Thyroid gland (tissue), 4 donors: ENCODE measurements at regions not wholly inside any gene's neighbourhood (a gene's known extent, or its start where the extent isn't known, plus 50 kb on each side); places are given as distances from the start of the nearest gene placed in this dataset.

Experiments
- POLR2A ChIP-seq, 2 donors: fragments of 450-650 bp; IDR thresholded peaks; one replicate each; pipeline ENCODE4 v1.6.1; 2017; ENCODE audit warnings: antibody characterized with exemption in 2 of 2, mild to moderate bottlenecking in 2 of 2, moderate library complexity in 1 of 2
- TF ChIP-seq, protein P1 (sequence below), 6 experiments: fragments of 200-600 bp in 3 of 6; fragments of 450-650 bp in 3 of 6; sonication (generic) in 3 of 6; IDR thresholded peaks; one replicate each; pipeline ENCODE4 v1.5.1; 2016 to 2019; ENCODE audit warnings: antibody characterized with exemption in 6 of 6, mild to moderate bottlenecking in 2 of 6, inconsistent platforms in 1 of 6, moderate library complexity in 1 of 6

DNA sequence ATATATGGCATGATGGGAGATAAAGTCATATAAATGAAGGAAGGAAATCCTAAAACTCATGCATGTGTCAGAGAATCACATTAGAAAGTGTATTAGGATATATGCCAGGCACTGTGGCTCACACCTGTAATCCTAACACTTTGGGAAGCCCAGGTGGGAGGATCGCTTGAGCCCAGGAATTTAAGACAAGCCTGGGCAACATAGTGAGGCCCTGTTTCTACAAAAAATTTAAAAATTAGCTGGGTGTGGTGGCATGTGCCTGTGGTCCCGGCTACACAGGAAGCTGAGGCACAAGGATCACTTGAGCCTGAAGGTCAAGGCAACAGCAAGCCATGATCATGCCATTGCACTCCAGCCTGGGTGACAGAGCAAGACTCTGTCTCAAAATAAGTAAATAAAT lies 130.3 kb upstream of the ARID2 start:
- TF ChIP-seq, protein P1, sequence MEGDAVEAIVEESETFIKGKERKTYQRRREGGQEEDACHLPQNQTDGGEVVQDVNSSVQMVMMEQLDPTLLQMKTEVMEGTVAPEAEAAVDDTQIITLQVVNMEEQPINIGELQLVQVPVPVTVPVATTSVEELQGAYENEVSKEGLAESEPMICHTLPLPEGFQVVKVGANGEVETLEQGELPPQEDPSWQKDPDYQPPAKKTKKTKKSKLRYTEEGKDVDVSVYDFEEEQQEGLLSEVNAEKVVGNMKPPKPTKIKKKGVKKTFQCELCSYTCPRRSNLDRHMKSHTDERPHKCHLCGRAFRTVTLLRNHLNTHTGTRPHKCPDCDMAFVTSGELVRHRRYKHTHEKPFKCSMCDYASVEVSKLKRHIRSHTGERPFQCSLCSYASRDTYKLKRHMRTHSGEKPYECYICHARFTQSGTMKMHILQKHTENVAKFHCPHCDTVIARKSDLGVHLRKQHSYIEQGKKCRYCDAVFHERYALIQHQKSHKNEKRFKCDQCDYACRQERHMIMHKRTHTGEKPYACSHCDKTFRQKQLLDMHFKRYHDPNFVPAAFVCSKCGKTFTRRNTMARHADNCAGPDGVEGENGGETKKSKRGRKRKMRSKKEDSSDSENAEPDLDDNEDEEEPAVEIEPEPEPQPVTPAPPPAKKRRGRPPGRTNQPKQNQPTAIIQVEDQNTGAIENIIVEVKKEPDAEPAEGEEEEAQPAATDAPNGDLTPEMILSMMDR (IDR thresholded peaks at IDR 0.05), result no peak
- TF ChIP-seq POLR2A (IDR thresholded peaks at IDR 0.05), result no peak
